NCI-H1092 treated with DMSO at 0.1 percent for 48 hours (cell line): ENCODE measurements at regions not wholly inside any gene's neighbourhood (a gene's known extent, or its start where the extent isn't known, plus 50 kb on each side); places are given as distances from the start of the nearest gene placed in this dataset.
A peak's percentile ranks its signal among the peaks of the same experiment; 100 is the strongest.
"Not testable (repeated sequence)": the region's sequence is repeated elsewhere in the genome, so short reads cannot be mapped to it uniquely, and the experiment has no call there.

Experiments
- DNase-seq: peaks from one replicate; lab custom pipeline; 2025; lab: John Stamatoyannopoulos, UW

DNA sequence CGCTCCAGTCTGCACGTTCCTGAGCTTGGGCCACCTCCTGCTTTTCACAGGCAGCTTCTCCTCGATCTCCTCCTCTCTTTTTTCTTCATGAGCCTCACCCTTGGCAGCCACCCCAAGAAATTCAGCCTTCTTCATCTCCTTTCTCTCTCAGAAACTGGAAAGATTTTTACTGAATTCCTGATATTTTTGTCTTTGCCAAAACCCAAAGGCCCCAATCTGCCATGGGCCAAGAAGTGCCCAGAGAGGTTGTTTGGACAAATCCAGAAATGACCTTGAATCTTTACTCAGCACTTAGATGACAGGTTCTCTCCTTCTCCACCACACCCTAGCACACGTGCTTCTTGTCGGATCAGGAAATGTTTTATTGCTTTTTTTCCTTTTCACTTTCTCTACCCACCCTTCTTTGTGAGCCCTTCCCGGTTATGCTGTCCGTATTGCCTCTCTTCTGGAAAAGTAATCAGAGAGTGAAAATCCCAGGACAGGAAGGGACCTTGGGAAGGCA is 134.5 kb upstream of the TNP1 start:
- DNase-seq, result no peak

DNA sequence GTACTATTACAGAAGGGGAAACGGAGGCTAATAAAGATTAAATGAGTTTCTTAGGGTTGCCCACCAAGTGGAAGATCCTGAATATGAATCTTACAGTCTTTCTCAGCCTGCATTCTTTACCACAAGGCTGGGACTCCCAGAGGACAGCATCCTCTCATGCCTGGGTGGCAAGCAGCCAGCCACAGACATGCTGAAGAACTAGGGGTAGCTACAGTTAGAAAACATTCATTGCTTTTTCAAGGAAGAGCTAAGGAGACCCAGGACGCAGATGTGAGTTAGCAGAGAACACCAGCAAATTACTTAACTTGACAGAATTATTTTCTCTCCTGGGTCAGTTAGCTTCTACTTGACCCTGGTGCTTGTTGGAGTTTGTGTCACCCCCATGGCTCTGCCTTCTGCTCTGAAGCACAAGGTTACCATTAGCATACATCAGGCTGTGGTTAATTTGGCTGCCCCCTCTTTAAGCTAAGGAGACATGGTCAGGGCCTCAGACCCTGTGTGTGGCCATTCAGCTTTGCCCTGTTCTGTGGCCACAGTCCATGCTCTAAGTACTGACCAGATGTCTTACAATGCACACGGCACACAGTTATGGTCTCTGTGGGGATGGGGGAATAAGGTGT is 132.3 kb upstream of the TNP1 start:
- no peak for DNase-seq

DNA sequence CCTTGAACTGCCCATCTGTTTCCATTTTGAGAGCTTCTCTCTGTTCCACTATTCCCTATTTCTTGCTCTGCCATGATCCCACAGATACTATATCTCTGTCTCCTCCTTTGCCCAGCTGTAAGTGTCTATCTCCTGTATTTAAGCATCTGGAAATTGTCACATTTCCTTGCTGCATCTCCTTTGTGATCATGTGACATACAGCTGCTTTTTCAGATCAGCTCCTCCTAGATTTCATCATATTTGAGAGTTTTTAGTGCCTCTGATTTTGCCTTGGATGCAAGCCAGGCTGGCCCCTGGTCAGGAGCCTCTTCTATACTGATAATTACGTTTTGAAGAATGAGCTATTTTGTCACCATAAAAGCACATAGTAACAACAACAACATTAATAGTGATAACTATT is 131.7 kb upstream of the TNP1 start:
- DNase-seq, result no peak

DNA sequence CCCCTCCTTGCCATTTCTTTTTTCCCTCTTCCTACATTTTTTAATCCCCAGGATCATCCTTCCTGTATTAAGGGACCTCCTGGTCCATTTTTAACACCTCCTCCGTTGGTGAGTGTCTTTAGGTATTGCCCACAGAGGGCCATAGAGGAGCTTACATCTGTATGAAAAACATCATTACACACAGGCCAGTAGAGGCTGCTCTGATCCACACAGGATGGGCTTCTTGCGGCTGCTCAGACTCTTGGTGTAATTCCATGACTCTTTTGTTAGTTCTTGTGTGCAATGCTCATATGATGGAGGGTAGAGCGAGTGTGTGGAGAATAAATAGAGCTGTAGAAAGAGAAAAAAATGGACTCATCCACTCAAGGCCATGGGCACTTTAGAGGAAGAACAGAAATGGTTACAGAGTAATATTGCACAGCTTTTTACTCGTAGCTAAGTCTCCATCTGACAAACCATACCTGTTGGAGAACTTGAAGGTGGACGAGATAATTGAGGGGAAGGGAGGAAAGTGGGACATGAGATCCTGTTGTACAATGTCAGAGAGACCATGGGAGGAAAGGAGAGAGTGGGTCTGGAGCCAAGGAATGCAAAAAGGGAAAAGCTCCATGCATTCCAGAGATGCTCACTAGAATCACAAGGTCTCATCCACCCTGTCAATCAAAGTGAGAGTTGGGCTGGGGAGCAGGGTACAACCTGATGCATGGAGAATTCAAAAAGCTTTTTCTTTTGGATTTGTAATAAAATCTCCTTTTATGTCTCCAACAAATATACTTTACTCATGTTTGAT is 129.7 kb upstream of the TNP1 start:
- DNase-seq, result peak; percentile 23

DNA sequence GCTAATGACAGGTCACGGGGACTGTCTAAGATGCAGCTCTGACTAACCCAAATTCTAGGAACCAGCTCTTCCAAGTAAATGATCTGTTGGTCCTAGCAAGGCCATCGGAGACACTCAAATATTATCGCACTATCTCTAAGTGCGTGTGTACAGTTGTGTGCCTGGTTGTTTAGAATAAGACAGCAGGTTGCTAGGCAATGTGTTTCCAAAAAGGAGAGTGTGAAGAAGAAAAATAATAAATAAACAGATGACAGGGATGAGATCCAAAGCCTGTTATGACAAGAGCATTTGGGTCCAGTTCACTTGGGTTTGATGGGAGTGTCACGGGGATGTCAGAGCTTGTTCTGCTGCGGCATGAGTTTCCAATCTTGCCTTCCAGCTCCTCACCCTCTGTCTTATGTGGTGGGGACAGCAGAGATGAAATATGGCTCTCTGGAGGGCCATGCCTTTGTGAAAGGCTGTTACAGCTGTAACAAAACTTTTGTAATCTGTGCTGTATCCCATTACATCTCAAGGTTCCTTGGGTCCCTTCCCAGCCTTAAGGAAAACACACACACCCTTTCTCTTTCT is 127.5 kb upstream of the TNP1 start:
- DNase-seq, result no peak

DNA sequence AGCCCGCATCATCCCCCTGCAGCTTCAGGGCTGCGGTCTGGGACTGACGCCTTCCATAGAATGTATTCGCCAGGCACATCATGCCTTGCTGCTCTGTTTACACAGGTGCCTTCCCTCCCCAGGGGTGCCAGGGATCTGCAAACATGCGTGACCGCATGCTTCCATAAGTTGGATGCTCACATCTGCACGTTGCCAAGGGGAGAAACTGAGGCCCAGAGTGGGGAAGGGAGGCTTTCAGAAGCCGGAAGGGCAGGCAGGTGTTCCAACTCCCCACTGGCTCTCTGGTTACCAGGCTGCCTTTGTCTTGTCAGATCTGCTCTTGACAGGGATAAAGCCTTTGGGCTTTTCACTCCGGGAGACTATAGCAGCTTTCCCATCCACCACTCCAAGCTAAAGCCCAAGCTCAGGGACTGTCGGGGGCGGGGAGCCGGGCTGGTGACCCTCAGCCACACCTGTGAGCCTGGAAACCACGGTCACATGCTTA is 125.8 kb upstream of the TNP1 start:
- peak; percentile 94 for DNase-seq

DNA sequence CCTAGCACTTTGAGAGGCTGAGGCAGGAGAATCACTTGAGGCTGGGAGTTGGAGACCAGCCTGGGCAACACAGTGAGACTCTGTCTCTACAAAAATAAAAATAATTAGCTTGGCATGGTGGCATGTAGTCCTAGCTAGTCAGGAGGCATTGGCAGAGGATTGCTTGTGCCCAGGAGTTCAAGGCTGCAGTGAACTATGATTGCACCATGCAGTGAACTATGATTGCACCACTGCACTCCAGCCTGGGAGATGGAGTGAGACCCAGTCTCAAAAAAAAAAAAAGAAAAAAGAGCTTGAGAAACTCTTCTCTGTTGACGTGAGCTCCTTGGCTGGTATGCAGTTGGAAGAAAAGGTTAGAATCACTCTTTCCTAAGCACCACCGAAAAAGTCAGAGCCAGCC is 125.1 kb upstream of the TNP1 start:
- peak; percentile 18 for DNase-seq

DNA sequence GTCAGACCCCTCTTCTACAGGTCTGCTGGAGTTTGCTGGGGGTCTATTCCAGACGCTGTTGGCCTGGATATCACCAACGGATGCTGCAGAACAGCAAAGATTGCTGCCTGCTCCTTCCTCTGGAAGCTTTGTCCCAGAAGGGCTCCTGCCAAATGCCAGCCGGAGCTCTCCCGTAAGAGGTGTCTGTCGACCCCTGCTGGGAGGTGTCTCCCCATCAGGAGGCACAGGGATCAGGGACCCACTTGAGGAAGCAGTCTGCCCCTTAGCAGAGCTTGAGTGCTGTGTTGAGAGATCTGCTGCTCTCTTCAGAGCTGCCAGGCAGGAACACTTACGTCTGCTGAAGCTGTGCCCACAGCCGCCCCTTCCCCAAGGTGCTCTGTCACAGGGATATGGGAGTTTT is 122.1 kb upstream of the TNP1 start:
- DNase-seq, result not testable (repeated sequence)

DNA sequence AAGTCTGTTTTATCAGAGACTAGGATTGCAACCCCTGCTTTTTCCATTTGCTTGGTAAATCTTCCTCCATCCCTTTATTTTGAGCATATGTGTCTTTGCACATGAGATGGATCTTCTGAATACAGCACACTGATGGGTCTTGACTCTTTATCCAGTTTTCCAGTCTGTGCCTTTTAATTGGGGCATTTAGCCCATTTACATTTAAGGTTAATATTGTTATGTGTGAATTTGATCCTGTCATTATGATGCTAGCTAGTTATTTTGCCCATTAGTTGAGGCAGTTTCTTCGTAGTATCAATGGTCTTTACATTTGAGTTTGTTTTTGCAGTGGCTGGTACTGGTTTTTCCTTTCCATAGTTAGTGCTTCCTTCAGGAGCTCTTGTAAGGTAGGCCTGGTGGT is 120.6 kb upstream of the TNP1 start:
- not testable (repeated sequence) for DNase-seq

DNA sequence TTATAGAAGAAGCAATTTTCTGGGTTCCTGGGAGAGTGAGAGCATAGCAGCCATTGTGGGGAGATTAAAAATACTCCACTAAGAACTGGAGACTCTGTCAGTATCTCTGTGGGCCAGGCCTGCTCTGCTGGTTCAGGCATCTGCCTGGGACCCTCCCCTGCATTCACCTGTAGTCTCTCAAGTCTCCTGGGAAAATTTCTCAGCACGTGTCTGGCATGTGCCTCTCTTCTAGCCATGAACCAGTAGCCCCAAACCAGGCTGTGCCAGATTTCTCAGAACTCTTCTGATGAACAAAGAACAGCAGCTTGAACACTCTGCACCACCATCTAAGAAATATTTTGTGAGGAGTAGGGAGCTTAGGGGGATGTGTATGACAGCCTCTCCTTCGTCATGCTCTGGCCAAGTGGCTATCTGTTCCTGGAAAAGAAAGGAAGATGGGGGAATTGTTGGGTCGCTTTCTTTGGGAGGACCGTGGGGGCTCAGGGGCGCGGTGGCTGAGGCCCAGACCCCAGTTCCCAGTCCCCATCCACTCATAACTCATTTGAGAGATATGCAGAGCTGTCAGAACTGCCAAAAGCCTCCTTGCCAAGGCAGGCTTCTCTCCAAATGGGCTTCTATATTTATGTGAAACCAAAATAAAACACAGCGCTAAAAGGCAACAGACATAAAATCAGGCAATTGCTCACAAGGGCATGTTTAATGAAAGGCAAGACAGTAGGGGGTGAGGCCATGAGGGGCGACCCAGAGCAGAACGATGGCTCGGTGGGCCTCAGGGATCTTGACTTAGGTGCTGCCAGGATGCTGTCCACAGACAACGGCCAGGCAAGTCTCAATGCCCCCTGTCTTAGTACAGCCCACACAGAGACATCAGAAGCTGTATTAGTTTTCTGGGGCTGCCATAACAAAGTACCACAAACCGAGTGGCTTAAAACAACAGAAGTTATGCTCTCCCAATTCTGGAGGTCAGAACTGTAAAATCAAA is 114.7 kb upstream of the TNP1 start:
- no peak for DNase-seq

DNA sequence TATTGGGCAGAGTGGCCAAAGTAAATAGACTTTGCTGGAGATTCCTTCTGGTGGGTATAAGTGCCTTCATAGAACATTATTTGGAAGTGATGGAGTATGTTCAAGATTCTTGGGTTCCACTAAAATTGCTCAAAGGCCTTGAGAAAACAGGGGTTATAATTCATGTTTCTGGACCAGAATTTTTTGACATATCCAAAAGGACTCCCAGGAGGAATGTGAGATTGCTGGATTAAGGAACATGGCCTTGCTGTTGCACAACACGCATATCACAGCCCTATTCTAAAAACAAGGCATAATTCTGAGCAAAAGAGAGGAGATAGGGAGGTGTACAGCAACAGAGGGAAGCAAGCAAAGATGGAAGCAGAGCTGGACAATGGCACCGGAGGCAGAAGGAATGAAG is 111.7 kb upstream of the TNP1 start:
- DNase-seq, result no peak

DNA sequence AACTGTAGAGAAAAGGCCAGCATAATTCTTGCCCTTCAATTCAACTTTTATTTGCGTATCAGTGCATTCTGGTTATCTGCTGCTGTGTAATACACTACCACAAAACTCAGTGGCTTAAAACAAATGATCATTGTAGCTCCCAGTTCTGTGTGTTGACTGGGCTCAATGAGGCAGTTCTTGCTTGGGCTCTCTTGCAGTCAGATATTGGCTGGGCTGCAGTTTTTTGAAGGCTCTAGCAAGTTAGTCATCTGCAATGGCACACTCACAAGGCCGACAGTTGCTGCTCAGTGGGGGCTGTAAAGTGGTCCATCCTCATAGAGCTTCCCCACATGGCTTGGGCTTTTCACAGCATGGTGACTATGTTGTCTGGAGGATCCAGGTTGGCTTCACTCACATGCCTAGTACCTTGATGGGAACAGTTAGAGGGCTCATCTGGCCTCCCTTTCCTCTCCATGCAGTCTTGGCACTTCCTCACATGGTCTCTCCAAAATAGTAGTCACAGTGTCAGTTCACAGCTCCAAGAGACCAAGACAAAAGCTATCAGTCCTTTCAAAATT is 110.6 kb upstream of the TNP1 start:
- no peak for DNase-seq

DNA sequence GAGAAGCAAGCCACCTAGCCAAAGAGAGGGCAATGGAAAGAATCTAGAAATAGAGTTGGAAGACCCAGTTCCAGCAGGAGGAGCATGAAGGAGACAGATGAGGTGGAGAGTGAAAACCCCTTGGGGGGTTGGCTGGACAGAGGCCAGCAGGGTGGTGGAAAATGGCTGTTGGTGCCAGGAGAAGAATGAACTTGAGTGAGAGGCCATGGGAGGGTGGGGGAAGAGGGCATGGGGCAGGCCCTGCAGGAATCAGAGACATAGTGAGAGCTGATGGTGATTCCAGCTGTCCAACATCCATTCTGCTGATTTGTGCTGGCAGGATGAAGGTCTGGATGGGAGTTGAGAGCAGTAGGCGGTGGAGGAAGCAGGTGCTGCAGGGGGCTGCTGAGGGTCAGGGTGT is 108.0 kb upstream of the TNP1 start:
- no peak for DNase-seq

DNA sequence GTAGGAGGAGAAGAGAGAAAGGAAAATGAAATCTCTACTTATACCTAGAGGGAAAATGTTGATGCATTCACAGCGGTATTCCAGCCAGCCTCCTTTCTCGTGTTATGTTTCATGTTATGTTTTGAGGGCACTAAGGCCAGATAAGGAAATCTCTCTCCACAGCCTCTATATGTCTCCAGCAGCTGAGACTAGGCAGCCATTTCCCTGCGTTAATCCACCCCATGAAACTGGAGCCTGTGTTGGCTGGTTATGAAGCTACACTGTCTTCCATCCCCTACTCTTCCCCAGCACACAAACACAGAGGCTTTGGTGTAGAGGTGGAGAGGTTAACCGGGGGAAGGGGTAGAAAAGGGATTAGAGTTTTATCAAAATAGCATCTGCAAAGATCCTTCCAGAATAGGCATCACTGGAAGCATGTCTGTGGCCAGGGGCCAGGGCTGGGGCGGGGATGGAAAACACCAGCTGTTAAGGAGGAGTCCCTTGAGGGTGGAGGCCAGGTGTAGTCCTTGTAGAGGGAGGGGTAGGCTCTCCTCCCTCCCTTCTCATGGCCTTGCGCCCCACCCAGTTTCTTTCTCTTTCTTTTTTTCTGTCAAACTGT is 100.9 kb upstream of the TNP1 start:
- no peak for DNase-seq

DNA sequence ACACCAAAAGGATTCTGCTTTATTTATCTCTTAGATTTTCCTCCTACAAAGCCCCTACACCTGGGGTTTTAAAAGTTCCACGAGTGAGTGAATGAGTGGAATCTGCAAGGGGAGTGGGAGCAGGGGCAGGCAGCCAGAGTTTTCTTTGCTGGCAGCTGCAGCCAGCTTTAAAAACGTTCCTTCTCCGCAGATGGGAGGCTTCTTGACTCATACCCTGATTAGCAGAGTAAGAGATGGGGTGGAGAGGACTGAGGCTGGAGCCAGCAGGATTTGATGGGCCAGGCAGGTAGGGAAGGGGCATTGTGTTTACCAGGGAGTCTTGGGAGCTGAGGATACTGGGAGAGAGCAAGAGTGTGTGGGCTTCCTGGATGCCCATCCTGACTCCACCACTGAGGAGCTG is 99.6 kb upstream of the TNP1 start:
- DNase-seq, result no peak

DNA sequence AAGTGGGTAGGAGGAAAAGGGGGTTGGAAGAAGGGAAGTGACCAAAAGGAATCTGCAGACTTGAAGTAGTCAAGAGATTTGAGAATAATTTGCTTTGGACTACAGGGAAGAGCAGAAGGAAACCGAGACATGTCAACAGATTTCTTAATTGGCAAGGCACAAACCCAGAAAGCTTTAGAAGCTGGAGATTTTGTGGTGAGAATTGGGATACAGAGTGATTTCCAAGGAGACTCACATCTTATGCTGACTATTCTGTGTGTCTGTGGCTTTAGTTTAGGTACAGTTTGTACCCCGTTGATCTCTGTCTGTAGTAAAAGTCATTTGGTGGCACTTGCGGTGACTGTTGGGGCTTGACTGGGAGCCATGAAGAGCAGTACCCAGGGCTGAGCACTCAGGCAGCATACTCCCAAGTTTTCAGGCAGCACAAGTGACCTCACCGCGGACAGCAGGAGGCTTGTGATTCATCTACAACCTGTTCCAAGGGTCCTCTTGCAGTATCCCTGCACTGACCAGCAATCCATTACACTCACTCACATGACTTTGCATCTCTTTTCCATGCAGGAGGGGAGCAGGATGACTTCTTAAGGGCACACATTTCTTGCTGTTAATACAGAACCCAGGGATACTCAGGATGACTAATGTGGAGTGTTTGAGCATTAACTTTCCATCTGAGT is 97.1 kb upstream of the TNP1 start:
- DNase-seq, result no peak

DNA sequence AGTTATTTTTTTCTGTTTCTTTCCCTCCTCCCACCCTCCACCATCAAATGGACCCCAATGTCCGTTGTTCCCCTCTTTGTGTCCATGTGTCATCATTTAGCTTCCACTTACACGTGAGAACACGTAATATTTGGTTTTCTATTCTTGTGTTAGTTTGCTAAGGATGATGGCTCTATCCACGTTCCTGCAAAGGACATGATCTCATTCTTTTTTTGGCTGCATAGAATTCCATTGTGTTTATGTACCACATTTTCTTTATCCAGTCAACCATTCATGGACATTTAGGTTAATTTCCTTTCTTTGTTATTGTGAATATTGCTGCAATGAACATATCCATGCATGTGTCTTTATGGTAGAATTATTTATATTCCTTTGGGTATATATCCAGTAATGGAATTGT is 91.3 kb upstream of the TNP1 start:
- no peak for DNase-seq

DNA sequence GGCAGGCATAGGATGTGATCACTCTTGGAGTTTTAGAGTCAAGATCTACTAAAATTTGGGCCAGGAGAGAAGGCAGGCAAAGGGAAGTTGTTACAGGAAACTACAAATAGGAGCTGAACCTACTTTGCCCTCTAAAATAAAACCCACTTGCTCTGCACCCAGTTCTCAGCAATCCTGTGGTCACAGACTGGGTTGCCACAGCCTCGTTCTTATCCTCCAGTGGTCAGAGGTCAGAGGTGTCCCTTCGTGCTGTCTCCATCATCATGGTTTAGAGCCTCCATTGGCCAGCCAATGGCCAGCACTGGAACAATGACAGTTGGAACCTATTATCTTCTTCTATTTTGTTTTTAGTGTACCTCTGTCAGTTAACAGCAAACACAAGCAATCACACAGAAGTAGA is 90.7 kb upstream of the TNP1 start:
- no peak for DNase-seq

DNA sequence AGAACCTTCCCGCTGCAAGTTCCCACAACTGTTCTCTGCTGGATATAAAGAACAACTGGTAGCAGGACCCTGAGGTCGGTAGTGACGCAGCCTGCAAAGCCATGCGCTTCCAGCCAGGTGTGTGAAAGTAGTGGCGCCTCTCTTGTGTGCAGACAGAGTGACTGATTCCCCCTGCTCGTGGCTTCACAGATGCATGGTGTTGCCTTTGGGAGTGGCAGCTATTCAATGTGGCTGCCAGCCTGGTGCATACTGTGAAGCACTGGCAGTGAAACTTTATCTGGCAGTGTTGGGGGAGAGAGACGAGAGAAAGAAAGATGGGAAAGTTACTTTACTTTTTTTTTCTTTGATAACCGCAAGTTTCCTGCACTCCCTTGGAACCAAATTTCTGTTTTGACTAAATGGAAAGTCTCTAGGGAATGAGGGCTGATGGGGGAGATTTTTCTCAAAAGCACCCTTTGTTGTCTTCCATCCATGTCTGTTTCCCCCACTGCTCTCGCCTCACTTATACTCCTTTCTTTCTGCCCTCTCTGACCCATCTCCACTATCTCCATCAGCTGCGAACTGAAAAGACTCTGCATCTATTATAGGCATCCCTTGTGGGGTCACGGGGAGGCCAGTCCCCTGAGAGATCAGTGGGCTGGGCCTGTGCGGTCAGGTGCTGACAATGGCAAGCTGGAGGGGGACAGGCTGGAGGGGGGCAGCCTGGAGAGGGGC is 90.0 kb upstream of the TNP1 start:
- DNase-seq, result no peak

DNA sequence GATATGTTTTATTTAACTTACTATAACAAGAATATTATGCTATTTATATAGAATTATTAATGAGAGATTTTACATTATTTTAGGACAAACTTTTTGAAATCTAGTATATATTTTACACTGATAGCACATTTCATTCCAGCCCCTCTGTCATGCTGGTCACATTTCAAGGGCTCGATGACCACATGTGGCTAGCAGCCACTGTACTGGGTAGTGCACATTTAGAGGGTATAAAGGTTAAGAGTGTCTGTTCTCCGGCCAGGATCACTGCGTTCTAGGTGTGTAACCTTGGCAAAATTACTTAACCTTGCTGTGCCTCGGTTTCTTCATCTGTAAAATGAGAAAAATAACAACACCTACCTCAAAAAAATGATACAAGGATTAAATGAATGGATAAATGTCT is 87.2 kb upstream of the TNP1 start:
- no peak for DNase-seq
